Heart left ventricle (tissue), 16 donors: ENCODE measurements at regions not wholly inside any gene's neighbourhood (a gene's known extent, or its start where the extent isn't known, plus 50 kb on each side); places are given as distances from the start of the nearest gene placed in this dataset.

Experiments used
- ATAC-seq, 4 donors: fragments of 200-7000 bp; cut with Tn5 transposase; one replicate each; pipeline ENCODE4 v1.9.1; 2020 to 2022; ENCODE audit warnings: moderate library complexity in 4 of 4, mild to moderate bottlenecking in 3 of 4, moderate number of reproducible peaks in 1 of 4
- DNase-seq, 5 donors: peaks; one replicate each; pipeline ENCODE4 v3.0.0-alpha.2; 2020
- H3K27ac ChIP-seq, 12 donors: fragments of 200-600 bp; sonication (generic) in 4 of 12; one replicate each; pipeline versions ENCODE4 v1.5.0 to v1.8.0; 2016 to 2022; ENCODE audit warnings: mild to moderate bottlenecking in 2 of 12
- H3K27me3 ChIP-seq, 9 donors: fragments of 200-600 bp; sonication (generic) in 2 of 9; one replicate each; pipeline versions ENCODE4 v1.5.1 to v1.8.0; 2016 to 2022; ENCODE audit warnings: mild to moderate bottlenecking in 3 of 9
- H3K36me3 ChIP-seq, 9 donors: fragments of 200-600 bp; sonication (generic) in 2 of 9; one replicate each; pipeline versions ENCODE4 v1.5.0 to v1.8.0; 2018 to 2022; ENCODE audit warnings: mild to moderate bottlenecking in 2 of 9
- H3K4me1 ChIP-seq, 12 donors: fragments of 200-600 bp; sonication (generic) in 4 of 12; one replicate each; pipeline versions ENCODE4 v1.5.0 to v1.8.0; 2016 to 2022; ENCODE audit warnings: mild to moderate bottlenecking in 3 of 12
- H3K4me3 ChIP-seq, 12 donors: fragments of 200-600 bp; sonication (generic) in 4 of 12; one replicate each; pipeline versions ENCODE4 v1.5.0 to v1.8.0; 2017 to 2022; ENCODE audit warnings: mild to moderate bottlenecking in 9 of 12, moderate library complexity in 4 of 12
- H3K9me3 ChIP-seq, 12 donors: fragments of 200-600 bp; sonication (generic) in 4 of 12; one replicate each; pipeline versions ENCODE4 v1.5.0 to v1.8.0; 2016 to 2022; ENCODE audit warnings: mild to moderate bottlenecking in 1 of 12
- POLR2A ChIP-seq, 2 donors: fragments of 450-650 bp; IDR thresholded peaks; one replicate each; pipeline ENCODE4 v1.6.1; 2017; ENCODE audit warnings: antibody characterized with exemption in 2 of 2, mild to moderate bottlenecking in 2 of 2, moderate library complexity in 2 of 2
- whole genome bisulfite sequencing, 4 donors: extraction: QIAGEN DNeasy Blood & Tissue Kit in 2 of 4; methylation state at CpG; one replicate each; pipeline versions ENCODE4 v1.1.5 to v1.1.7; 2013 to 2018; 5-methylcytosine and 5-hydroxymethylcytosine counted together
- intact Hi-C, 10 donors: fragments of 100-400 bp; cut with DNase I; formaldehyde crosslinking; loops; one replicate each; pipeline versions ENCODE4 v1.11.1 to v1.14.2; 2022
- TF ChIP-seq, protein P1 (sequence below), 12 donors: fragments of 200-600 bp; sonication (generic) in 4 of 12; IDR thresholded peaks; one replicate each; pipeline versions ENCODE4 v1.5.0 to v1.8.0; 2018 to 2022; ENCODE audit warnings: antibody characterized with exemption in 12 of 12, mild to moderate bottlenecking in 5 of 12
- donor health status: ischemic (EF 13 %, LVEDD 7.1; RV severe dilation, severe dysfunction).
- donor health status: healthy with polysubstance abuse.
- donor health status: DM: no; HTN: yes; CAD: no.
- donor health status: DM: no; HTN: no; CAD: no.
- donor health status: ischemic (EF 25% LVEDD 6.9; RV normal size, moderate dysfunction).
- donor health status: ischemic (EF 25% LVEDD 5.7; RV mildly dilated, moderate dysfunction).
- donor health status: healthy.
- donor health status: DM: yes; HTN: yes; CAD: no.
- donor health status: ischemic (EF 35%, LVEDD 5.7; RV mildly dilated, moderate dysfunction).
- donor health status: nonischemic (EF 11% LVEDD 7.7; RV severe dilation, severe dysfunction).
- donor health status: DM: yes; HTN: yes; CAD: no.
- donor health status: PGD.
- donor health status: ischemic (EF 29% LVEDD 5.4; RV normal size, mild dysfunction).
- donor health status: nonischemic (EF 23%, LVEDD 6.1; RV moderate dilation, normal function).

DNA sequence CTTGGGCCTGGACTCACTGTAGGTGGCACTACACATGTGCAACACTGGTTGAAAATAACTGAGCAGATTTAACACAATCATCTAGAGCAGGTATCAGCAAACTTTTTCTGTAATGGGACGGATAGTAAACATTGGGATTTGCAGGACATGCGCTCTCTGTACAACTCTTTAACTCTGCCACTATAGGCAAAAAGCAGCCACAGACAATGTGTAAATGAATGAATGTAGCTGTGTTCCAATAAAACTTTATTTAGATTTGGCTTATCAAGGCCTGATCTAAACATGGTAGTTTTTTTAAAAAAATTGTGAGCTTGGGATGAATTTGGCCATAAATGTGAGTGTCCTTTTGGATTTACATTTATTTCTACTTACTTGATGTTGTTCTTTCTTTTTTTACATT lies 407.3 kb downstream of the FAT4 start:
- H3K4me3 ChIP-seq, result no peak overlapping the region
- WGBS, 4 donors, result 95 to 97% (median 96%) methylated on average over 2 of the region's 2 CpGs
- peaks cover 0 to 6% (median 0%) of the 10 kb centered on the region in 12 donors for H3K9me3 ChIP-seq
- no peaks in the 10 kb centered on the region for H3K4me1 ChIP-seq
- no peaks in the 10 kb centered on the region for H3K27me3 ChIP-seq
- no peaks in the 10 kb centered on the region for H3K36me3 ChIP-seq
- no peak for TF ChIP-seq POLR2A (IDR thresholded peaks at IDR 0.05)
- TF ChIP-seq, protein P1, sequence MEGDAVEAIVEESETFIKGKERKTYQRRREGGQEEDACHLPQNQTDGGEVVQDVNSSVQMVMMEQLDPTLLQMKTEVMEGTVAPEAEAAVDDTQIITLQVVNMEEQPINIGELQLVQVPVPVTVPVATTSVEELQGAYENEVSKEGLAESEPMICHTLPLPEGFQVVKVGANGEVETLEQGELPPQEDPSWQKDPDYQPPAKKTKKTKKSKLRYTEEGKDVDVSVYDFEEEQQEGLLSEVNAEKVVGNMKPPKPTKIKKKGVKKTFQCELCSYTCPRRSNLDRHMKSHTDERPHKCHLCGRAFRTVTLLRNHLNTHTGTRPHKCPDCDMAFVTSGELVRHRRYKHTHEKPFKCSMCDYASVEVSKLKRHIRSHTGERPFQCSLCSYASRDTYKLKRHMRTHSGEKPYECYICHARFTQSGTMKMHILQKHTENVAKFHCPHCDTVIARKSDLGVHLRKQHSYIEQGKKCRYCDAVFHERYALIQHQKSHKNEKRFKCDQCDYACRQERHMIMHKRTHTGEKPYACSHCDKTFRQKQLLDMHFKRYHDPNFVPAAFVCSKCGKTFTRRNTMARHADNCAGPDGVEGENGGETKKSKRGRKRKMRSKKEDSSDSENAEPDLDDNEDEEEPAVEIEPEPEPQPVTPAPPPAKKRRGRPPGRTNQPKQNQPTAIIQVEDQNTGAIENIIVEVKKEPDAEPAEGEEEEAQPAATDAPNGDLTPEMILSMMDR (IDR thresholded peaks at IDR 0.05), result no peak
- intact Hi-C loops, result no loop called here
- ATAC-seq, result no peak
- no peak overlapping the region for H3K27ac ChIP-seq
- DNase-seq, result no peak

DNA sequence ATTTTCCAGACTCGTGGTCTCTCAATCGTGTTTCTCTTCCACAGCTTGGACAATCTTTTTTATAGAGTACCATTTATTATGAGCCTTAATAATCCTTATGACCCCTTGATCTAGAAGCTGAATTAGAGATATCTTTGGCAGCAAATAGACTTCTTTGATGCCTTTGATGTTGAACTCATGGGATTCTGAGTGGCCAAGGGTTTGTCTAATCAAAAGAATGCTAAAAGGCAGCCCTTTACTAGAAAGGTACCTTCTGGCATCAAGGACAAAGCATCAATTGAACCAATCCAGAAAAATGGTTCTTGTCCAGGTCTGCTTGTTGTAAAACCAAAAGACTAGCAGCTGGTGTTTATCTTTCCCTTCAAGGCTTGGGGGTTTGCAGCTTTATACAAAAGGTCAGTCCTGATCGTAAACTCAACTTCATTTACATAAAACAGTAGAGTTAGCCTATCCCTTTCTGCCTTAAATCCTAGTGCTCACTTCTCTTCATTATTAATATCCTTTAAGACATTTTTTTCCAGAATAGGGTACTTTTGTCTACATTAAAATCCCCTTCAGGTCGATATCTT lies 411.3 kb downstream of the FAT4 start:
- Histone ChIP-seq H3K9me3 (no peaks in the 10 kb centered on the region), H3K27ac (no peak overlapping the region), H3K4me1 (no peaks in the 10 kb centered on the region), H3K36me3 (no peaks in the 10 kb centered on the region), H3K27me3 (no peaks in the 10 kb centered on the region), H3K4me3 (no peak overlapping the region)
- no peak for DNase-seq
- no peak for ATAC-seq
- no peak for TF ChIP-seq POLR2A (IDR thresholded peaks at IDR 0.05)
- TF ChIP-seq, protein P1 (IDR thresholded peaks at IDR 0.05), result no peak
- intact Hi-C loops, result no loop called here
- WGBS, 4 donors, result 83 to 88% (median 84%) methylated on average over 4 of the region's 4 CpGs

DNA sequence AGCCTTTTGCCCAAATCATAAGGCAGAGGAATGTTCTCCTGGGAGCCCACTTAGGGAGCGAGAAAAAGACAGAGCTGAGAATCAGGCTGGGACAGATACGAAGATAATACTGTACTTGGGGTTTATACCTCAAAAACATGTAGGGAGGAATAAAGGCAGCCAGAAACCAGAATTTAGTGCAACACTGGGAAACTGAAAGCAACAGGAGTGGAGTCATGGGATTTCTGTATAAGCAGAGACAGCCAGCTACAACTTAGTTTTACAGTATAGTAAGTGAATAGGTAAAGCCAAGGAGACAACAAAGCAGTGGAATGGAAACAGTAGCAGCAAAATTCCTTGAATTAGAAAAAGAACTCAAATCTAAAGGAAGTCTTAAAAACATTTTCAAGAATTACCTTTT lies 413.2 kb downstream of the FAT4 start:
- no peak for TF ChIP-seq POLR2A (IDR thresholded peaks at IDR 0.05)
- TF ChIP-seq, protein P1 (IDR thresholded peaks at IDR 0.05), result no peak

DNA sequence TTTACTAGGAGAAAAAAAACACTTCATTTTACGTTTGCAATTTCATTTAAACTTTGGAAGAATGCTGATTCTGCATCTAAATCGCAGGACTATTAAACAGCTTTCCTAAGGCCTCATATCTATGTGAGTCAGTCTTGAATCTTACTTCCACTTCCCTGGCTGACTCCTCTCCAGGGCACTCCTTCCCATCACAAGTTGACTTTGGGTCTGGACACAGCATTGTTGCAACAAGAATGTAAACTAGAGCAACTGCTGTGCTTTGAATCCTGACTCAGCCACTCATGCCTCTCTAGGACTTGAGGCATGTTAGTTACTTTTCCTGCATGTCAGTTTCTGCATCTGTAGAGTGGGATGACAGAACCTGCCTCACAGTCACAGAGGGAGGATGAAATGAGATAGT lies 413.8 kb downstream of the FAT4 start:
- Histone ChIP-seq H3K36me3 (no peaks in the 10 kb centered on the region), H3K4me3 (no peak overlapping the region), H3K9me3 (no peaks in the 10 kb centered on the region), H3K27ac (no peak overlapping the region), H3K27me3 (no peaks in the 10 kb centered on the region), H3K4me1 (no peaks in the 10 kb centered on the region)
- no peak for DNase-seq
- 79 to 89% (median 83%) methylated on average over 2 of the region's 2 CpGs for WGBS, 4 donors
- TF ChIP-seq, protein P1 (IDR thresholded peaks at IDR 0.05), result no peak
- no peak for TF ChIP-seq POLR2A (IDR thresholded peaks at IDR 0.05)
- ATAC-seq, result peak in 1 of 4 donors; percentile 45
- intact Hi-C loops, result no loop called here

More for the DNA sequence above, 413.2 kb downstream of the FAT4 start:
- ATAC-seq (no peak), DNase-seq (no peak)
- no peaks in the 10 kb centered on the region for H3K4me1 ChIP-seq
- H3K27me3 ChIP-seq, result no peaks in the 10 kb centered on the region
- WGBS, 4 donors, result 89 to 97% (median 94%) methylated on average over 2 of the region's 2 CpGs
- H3K9me3 ChIP-seq, result no peaks in the 10 kb centered on the region
- H3K36me3 ChIP-seq, result no peaks in the 10 kb centered on the region
- H3K27ac ChIP-seq, result no peak overlapping the region
- intact Hi-C loops, result no loop called here
- no peak overlapping the region for H3K4me3 ChIP-seq
